ENCODE measurements at regions not wholly inside any gene's neighbourhood (a gene's known extent, or its start where the extent isn't known, plus 50 kb on each side); places are given as distances from the start of the nearest gene placed in this dataset.

GRCh38 chr22:49466878-49467595, 360.6 kb downstream of the BRD1 start:
- H3K4me3 ChIP-seq = no peak overlapping the region
- H3K27ac ChIP-seq = no peak overlapping the region
- peaks cover 0 to 56% (median 0%) of the 10 kb centered on the region in 3 donors for H3K27me3 ChIP-seq
- WGBS, 5 donors = 71 to 82% (median 80%) methylated on average over 13 to 17 of the region's 17 CpGs
- DNase-seq = no peak
- intact Hi-C loops (cut with DNase I; ENCODE audit: low total_unique reads) = no loop called here
- TF ChIP-seq EP300 (IDR thresholded peaks at IDR 0.05) (no peak), POLR2A (IDR thresholded peaks at IDR 0.05) (no peak), POLR2AphosphoS5 (IDR thresholded peaks at IDR 0.05) (no peak), CTCF (IDR thresholded peaks at IDR 0.05) (no peak)
- no peaks in the 10 kb centered on the region for H3K9me3 ChIP-seq
- H3K36me3 ChIP-seq = no peaks in the 10 kb centered on the region
- H3K4me1 ChIP-seq = no peaks in the 10 kb centered on the region

- intact Hi-C loops (cut with DNase I; ENCODE audit: low total_unique reads) = no loop called here
- H3K9me3 ChIP-seq = no peaks in the 10 kb centered on the region
- H3K27me3 ChIP-seq = peaks cover 0 to 70% (median 0%) of the 10 kb centered on the region in 3 donors
- H3K4me1 ChIP-seq = no peaks in the 10 kb centered on the region
- 28 to 59% (median 40%) methylated on average over 6 of the region's 6 CpGs for WGBS, 5 donors
- no peak for TF ChIP-seq POLR2AphosphoS5 (IDR thresholded peaks at IDR 0.05)
- no peak for TF ChIP-seq EP300 (IDR thresholded peaks at IDR 0.05)
- no peak for TF ChIP-seq CTCF (IDR thresholded peaks at IDR 0.05)
- no peak for TF ChIP-seq POLR2A (IDR thresholded peaks at IDR 0.05)
- no peak overlapping the region for H3K4me3 ChIP-seq
- DNase-seq = peak in 1 of 2 donors; percentile 61
- no peaks in the 10 kb centered on the region for H3K36me3 ChIP-seq
- H3K27ac ChIP-seq = no peak overlapping the region
These were observed 363.6 kb downstream of the BRD1 start for GRCh38 chr22:49464037-49464436.

GRCh38 chr22:49462795-49463194, 364.9 kb downstream of the BRD1 start:
- intact Hi-C loops (cut with DNase I; ENCODE audit: low total_unique reads) = no loop called here
- H3K36me3 ChIP-seq = no peaks in the 10 kb centered on the region
- no peak for DNase-seq
- H3K9me3 ChIP-seq = no peaks in the 10 kb centered on the region
- H3K27ac ChIP-seq = no peak overlapping the region
- H3K4me3 ChIP-seq = no peak overlapping the region
- TF ChIP-seq POLR2A (IDR thresholded peaks at IDR 0.05) (no peak), POLR2AphosphoS5 (IDR thresholded peaks at IDR 0.05) (no peak), EP300 (IDR thresholded peaks at IDR 0.05) (no peak), CTCF (IDR thresholded peaks at IDR 0.05) (no peak)
- H3K27me3 ChIP-seq = peaks cover 0 to 75% (median 0%) of the 10 kb centered on the region in 3 donors
- WGBS, 5 donors = 76 to 84% (median 78%) methylated on average over 18 to 20 of the region's 20 CpGs
- no peaks in the 10 kb centered on the region for H3K4me1 ChIP-seq

DNA sequence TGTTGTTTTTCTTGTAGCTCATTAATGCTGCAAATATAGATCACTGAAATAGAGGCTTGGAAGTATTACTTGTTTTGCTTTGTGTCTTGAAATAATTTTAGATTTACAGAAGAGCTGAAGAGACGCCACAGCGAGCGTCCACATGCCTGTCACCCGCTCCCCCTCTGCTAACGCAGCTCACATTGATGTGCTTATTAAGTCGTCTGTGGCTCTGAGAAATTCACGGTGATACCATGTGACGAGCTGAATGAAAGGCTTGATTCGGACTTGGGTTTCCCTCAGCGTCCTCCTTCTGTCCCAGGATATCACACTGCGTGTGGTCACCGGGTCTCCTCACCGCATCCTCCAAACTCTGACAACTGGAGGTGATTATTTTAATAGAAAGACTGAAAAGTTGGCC, 365.4 kb downstream of the BRD1 start:
- Histone ChIP-seq H3K4me3 (no peak overlapping the region), H3K27ac (no peak overlapping the region), H3K4me1 (no peaks in the 10 kb centered on the region), H3K36me3 (no peaks in the 10 kb centered on the region), H3K27me3 (peaks cover 0 to 73% (median 0%) of the 10 kb centered on the region in 3 donors), H3K9me3 (no peaks in the 10 kb centered on the region)
- TF ChIP-seq EP300 (IDR thresholded peaks at IDR 0.05) = no peak
- TF ChIP-seq POLR2AphosphoS5 (IDR thresholded peaks at IDR 0.05) = no peak
- 90 to 94% (median 91%) methylated on average over 13 of the region's 13 CpGs for whole genome bisulfite sequencing, 5 donors
- DNase-seq = no peak
- intact Hi-C loops (cut with DNase I; ENCODE audit: low total_unique reads) = no loop called here

- TF ChIP-seq POLR2AphosphoS5 (IDR thresholded peaks at IDR 0.05) (no peak), POLR2A (IDR thresholded peaks at IDR 0.05) (no peak), CTCF (IDR thresholded peaks at IDR 0.05) (no peak), EP300 (IDR thresholded peaks at IDR 0.05) (no peak)
- DNase-seq = no peak
- WGBS, 5 donors = 88 to 93% (median 91%) methylated on average over 17 to 19 of the region's 19 CpGs
- intact Hi-C loops (cut with DNase I; ENCODE audit: low total_unique reads) = no loop called here
- no peaks in the 10 kb centered on the region for H3K9me3 ChIP-seq
- H3K27ac ChIP-seq = no peak overlapping the region
- H3K4me1 ChIP-seq = no peaks in the 10 kb centered on the region
- H3K4me3 ChIP-seq = no peak overlapping the region
- no peaks in the 10 kb centered on the region for H3K36me3 ChIP-seq
- peaks cover 0 to 76% (median 0%) of the 10 kb centered on the region in 3 donors for H3K27me3 ChIP-seq
These were observed 366.0 kb downstream of the BRD1 start for GRCh38 chr22:49461674-49462073.
